Ascending aorta (tissue), 2 donors: ENCODE measurements at regions not wholly inside any gene's neighbourhood (a gene's known extent, or its start where the extent isn't known, plus 50 kb on each side); places are given as distances from the start of the nearest gene placed in this dataset.

Source experiments
- DNase-seq, 2 donors: peaks; one replicate each; pipeline ENCODE4 v3.0.0-alpha.2; 2019; ENCODE audit warnings: low spot score in 2 of 2
- H3K27ac ChIP-seq, 2 donors: fragments of 200-600 bp; sonication (generic); one replicate each; pipeline ENCODE4 v1.5.1; 2016 to 2017; ENCODE audit warnings: mild to moderate bottlenecking in 1 of 2
- H3K27me3 ChIP-seq: fragments of 200-600 bp; sonication (generic); one replicate; pipeline ENCODE4 v1.5.1; 2017
- H3K36me3 ChIP-seq, 2 donors: fragments of 200-600 bp; sonication (generic); one replicate each; pipeline ENCODE4 v1.5.1; 2016
- H3K4me1 ChIP-seq, 2 donors: fragments of 200-600 bp; sonication (generic); one replicate each; pipeline ENCODE4 v1.5.1; 2016 to 2017; ENCODE audit warnings: mild to moderate bottlenecking in 1 of 2
- H3K4me3 ChIP-seq, 2 donors: fragments of 200-600 bp; sonication (generic); one replicate each; pipeline ENCODE4 v1.5.1; 2016 to 2017; ENCODE audit warnings: mild to moderate bottlenecking in 1 of 2
- H3K9me3 ChIP-seq, 2 donors: fragments of 200-600 bp; sonication (generic); one replicate each; pipeline ENCODE4 v1.5.1; 2016
- intact Hi-C: fragments of 100-400 bp; cut with DNase I; formaldehyde crosslinking; loops from one replicate; pipeline ENCODE4 v1.15.1; 2023
- TF ChIP-seq, protein P1 (sequence below), 3 experiments: fragments of 200-600 bp in 2 of 3; fragments of 450-650 bp in 1 of 3; sonication (generic) in 2 of 3; IDR thresholded peaks; one replicate each; pipeline ENCODE4 v1.5.1; 2016 to 2019; ENCODE audit warnings: antibody characterized with exemption in 3 of 3, mild to moderate bottlenecking in 1 of 3, moderate library complexity in 1 of 3

DNA sequence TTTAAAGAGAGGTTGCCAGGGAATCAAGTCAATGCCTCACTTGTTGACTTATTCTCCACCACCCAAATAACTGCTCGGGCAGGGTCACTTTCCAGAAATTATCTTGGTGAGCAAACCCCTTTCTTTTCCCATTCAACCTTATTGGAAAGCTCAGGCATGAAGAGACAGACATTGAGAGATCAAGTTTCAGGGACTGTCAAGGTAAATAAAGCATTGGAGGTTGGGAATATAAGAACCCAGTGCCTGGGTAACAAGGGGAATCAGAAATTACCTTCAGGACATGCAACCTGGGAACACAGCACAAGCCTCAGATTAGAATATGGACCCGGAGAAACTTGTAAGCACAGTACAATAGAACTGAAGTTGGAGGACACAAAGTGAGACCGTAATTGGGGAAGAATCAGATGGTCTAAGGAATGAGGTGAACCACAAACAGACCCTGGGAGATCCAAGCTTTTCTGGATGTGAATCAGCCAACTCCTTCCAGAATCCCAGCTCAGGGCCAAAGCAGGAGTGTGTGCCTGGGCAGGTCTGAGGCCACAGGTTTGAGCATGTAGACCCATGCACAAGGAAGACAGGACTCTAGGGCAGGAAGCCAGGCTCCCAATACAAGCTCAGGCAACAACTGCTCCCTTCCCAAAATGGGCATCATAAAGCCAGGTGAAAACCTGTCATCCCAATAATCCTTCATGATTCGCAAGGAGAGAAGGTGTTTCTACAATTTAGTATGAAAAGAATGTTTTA is 512.8 kb downstream of the MAFB start:
- no peak overlapping the region for H3K4me3 ChIP-seq
- TF ChIP-seq, protein P1, sequence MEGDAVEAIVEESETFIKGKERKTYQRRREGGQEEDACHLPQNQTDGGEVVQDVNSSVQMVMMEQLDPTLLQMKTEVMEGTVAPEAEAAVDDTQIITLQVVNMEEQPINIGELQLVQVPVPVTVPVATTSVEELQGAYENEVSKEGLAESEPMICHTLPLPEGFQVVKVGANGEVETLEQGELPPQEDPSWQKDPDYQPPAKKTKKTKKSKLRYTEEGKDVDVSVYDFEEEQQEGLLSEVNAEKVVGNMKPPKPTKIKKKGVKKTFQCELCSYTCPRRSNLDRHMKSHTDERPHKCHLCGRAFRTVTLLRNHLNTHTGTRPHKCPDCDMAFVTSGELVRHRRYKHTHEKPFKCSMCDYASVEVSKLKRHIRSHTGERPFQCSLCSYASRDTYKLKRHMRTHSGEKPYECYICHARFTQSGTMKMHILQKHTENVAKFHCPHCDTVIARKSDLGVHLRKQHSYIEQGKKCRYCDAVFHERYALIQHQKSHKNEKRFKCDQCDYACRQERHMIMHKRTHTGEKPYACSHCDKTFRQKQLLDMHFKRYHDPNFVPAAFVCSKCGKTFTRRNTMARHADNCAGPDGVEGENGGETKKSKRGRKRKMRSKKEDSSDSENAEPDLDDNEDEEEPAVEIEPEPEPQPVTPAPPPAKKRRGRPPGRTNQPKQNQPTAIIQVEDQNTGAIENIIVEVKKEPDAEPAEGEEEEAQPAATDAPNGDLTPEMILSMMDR (IDR thresholded peaks at IDR 0.05) = no peak
- DNase-seq = no peak
- H3K27me3 ChIP-seq = no peaks in the 10 kb centered on the region
- no peaks in the 10 kb centered on the region for H3K9me3 ChIP-seq
- intact Hi-C loops = no loop called here
- H3K36me3 ChIP-seq = no peaks in the 10 kb centered on the region
- no peaks in the 10 kb centered on the region for H3K4me1 ChIP-seq
- no peak overlapping the region for H3K27ac ChIP-seq

DNA sequence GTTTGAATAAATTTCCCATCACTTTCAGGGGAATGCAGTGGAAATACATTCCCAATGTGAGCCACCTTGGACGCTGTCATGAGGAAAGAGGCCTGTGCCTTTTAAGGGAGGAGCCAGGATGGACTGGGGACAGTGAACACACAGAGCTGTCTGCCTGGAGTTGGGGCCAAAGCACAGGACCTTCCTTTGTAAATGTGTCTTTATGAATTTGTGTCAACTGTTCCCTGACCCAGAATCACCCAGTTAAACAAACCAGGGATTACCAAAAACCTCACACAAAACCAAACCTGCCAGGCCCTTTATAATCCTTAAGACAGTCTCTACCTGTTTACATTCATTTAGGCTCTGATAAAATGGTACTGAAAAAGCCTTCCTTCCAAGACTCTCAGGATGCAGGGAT is 513.7 kb downstream of the MAFB start:
- intact Hi-C loops = no loop called here
- Histone ChIP-seq H3K36me3 (no peaks in the 10 kb centered on the region), H3K27ac (no peak overlapping the region), H3K9me3 (no peaks in the 10 kb centered on the region), H3K4me1 (no peaks in the 10 kb centered on the region), H3K4me3 (no peak overlapping the region), H3K27me3 (no peaks in the 10 kb centered on the region)
- no peak for DNase-seq
- TF ChIP-seq, protein P1 (IDR thresholded peaks at IDR 0.05) = no peak

DNA sequence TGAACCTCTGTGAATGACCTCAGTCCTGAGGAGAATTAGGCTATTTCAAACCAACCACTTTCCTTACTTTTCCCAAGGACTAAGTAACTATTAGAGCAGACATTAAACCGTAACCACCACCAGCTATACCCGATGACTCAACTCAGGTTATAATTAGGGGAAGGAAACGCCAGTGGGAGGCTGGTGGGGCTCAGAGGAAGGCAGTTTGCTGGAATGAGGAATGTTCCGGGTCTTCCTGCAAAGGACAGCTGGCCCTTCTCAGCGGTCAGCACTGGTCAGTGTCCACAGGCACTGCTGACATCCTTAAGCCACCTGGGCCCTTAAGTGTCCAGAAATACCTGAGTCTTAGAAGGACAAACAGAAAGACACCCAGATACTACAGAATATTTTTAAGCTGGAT is 515.2 kb downstream of the MAFB start:
- intact Hi-C loops = no loop called here
- no peaks in the 10 kb centered on the region for H3K27me3 ChIP-seq

DNA sequence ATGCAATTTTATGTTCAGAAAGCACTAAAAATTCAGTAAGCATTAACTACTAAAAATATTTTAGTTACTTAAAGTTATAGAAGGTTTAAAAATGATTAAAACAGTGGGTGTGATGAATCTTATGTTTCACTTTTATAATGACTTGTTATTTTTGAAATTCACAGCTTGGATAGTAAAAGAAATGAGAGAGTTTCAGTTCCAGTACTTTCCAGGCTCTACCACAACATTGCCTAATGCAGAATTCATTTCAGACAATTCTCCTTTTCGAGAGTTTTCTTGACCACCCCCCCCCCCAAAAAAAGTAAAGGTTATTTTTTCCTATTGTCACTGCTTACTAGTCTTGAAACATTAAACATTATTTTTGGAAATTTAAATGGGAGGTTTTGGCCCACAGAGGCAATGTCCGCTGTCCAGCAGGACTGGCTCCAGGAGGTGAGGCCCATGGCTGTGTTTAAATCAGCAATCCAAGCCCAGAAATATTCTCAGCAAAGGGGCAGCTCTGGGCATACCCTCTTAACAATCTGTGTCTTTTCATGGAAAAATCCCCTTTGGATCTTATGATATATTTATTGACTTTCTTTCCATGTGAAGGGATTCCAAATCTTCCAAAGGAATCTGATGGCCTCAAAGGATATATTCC is 519.9 kb downstream of the MAFB start:
- TF ChIP-seq, protein P1 (IDR thresholded peaks at IDR 0.05) = no peak
- intact Hi-C loops = loop anchor here (10.0 kb wide), 1 partner anchor 796 kb away; no protein-coding TSS in a partner anchor
- no peak overlapping the region for H3K4me3 ChIP-seq

More for the DNA sequence above, 515.2 kb downstream of the MAFB start:
- H3K4me3 ChIP-seq = no peak overlapping the region
- no peaks in the 10 kb centered on the region for H3K9me3 ChIP-seq
- DNase-seq = no peak
- H3K4me1 ChIP-seq = no peaks in the 10 kb centered on the region
- H3K27ac ChIP-seq = no peak overlapping the region
- H3K36me3 ChIP-seq = no peaks in the 10 kb centered on the region
- TF ChIP-seq, protein P1 (IDR thresholded peaks at IDR 0.05) = no peak

DNA sequence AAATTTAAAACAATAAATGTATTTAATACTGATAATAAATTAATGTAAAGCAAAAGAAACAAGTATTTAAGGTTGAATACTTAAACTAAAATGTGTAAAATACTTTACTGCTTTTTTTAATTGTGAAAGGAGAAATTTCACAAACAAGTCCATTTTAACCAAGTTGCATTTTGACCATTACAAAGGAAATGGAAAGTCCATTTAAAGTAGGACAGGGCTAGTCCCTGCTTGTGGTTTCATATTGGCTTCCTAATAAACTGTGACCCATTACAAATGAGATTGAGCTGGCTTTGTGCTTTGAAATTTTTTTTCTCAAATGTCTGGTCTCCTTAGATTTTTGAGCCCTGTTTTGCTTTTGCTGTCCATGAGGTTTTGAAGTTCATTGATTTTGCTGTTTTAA is 527.6 kb downstream of the MAFB start:
- H3K27me3 ChIP-seq = no peaks in the 10 kb centered on the region
- H3K9me3 ChIP-seq = no peaks in the 10 kb centered on the region
- no peak overlapping the region for H3K4me3 ChIP-seq
- intact Hi-C loops = loop anchor here (10.0 kb wide), 1 partner anchor 803 kb away; no protein-coding TSS in a partner anchor
- H3K4me1 ChIP-seq = no peaks in the 10 kb centered on the region
- no peak for DNase-seq
- H3K36me3 ChIP-seq = no peaks in the 10 kb centered on the region
- H3K27ac ChIP-seq = no peak overlapping the region
- TF ChIP-seq, protein P1 (IDR thresholded peaks at IDR 0.05) = no peak

More for the DNA sequence above, 519.9 kb downstream of the MAFB start:
- no peaks in the 10 kb centered on the region for H3K27me3 ChIP-seq
- H3K4me1 ChIP-seq = no peaks in the 10 kb centered on the region
- no peaks in the 10 kb centered on the region for H3K9me3 ChIP-seq
- H3K36me3 ChIP-seq = no peaks in the 10 kb centered on the region
- no peak overlapping the region for H3K27ac ChIP-seq
- no peak for DNase-seq
